HT1080 (cell line): ENCODE measurements at regions not wholly inside any gene's neighbourhood (a gene's known extent, or its start where the extent isn't known, plus 50 kb on each side); places are given as distances from the start of the nearest gene placed in this dataset.

Source experiments
- DNase-seq: peaks from one replicate; pipeline ENCODE4 v3.0.0-alpha.2; 2015; ENCODE audit warnings: low read depth

GRCh38 chr5:28265877-28266276, 1227.5 kb upstream of the CDH9 start:
- no peak for DNase-seq

DNA sequence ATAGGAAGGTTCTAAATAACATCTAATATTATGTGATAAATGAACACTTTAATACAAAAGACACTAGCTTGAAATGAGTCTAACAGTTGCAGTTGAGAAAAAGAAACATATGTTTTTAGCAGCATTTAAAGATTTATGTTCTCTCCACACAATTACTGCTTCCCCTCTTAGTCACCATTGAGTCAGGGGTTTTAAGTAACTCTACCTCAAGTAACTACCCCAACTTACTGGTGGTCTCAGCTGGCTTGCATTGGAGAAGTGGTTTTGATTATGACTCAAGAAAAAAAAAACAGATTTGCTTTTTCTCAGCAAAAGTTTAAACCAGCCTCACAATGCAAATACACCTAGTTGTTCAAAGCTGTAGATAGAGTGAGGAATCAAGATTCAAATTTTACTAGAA, 1216.5 kb upstream of the CDH9 start:
- DNase-seq: peak; percentile 58

- DNase-seq: no peak
Measured at GRCh38 chr5:28253431-28253830, 1215.0 kb upstream of the CDH9 start.

DNA sequence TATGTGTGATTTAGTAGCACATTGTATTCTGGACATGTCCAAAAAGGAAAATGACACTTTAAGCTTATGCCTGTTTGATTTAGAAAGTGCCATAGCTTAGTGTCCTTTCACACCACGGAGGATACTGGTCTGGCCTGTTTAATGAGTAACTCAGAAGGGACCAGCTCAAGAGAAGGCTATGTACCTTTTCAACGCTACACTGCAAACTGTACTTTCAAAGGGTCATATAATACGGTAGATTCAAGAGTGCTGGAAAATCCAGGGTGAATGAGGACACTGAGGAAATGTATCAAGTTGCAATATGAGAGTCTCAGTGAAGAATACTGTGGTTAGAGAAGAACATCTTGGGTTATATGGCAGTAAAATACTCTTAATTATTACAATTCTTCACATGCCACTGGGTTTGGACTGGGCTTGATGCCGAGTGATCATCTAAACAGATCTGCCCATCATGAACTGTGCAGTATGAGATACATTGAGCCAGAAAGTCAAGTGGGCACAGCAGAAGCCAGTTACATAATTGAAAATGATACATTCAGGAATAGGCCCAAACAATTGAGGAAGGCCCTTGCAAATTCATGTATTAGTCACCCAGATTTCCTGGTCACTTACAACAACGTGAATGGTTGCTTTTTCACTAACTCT, 1211.5 kb upstream of the CDH9 start:
- peak; percentile 13 for DNase-seq

GRCh38 chr5:28234356-28234968, 1196.1 kb upstream of the CDH9 start:
- DNase-seq: peak; percentile 56

DNA sequence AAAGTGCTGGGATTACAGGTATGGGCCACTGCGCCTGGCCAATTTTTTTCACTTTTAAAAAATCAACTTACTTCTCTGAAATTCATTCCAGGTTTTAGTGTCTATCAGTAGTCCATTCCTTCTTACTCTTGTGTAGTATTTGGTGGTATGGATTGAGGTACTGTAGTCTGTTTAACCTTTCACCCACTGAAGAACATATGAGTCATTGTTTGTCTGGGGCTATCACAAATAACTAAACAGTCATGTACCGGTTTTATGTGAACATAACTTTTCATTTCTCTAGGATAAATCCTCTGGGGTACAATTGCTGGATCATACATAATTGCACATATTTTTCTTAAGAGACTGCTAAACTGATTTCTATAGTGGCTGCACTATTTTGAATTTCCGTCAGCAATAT, 1188.0 kb upstream of the CDH9 start:
- no peak for DNase-seq

DNA sequence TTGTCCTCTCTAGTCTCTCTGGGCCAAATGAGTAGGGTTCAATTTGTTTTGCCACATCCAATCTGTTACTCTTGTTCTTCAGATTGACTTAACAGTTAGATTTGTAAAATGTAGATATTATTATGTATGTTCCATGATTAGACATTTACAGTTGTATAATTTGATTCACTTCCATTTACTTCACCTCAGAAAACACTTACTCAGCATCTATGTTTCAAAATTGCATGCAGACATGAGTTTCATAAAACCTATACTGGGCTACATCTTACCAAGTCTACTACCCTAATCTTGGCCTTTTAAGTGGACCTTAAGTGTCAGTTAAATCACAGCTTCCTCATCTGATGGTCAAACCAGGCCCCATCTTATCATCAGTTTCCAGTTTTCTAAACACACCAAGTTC, 1181.2 kb upstream of the CDH9 start:
- DNase-seq: no peak

- no peak for DNase-seq
Measured at GRCh38 chr5:28217695-28218094, 1179.3 kb upstream of the CDH9 start.

- peak; percentile 26 for DNase-seq
Measured at GRCh38 chr5:28216939-28217360, 1178.6 kb upstream of the CDH9 start.

DNA sequence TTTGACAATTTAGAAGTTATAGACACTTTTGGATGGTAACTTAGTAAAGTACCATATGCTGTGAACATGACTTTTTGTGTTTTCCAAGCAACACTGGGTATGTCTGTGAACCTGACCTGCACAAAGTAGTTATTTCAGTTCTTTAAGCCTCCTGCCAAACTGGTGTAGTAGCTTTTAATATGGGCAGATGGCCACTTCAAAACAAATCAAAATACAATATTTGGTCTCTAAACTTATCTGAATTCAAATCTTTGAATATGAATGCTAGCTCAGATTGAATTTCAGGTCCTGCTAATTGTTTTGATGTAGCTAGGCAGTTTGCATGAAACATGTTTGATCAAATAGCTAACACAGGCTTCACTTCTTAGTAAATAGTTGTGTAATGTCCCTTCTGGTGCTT, 1176.7 kb upstream of the CDH9 start:
- DNase-seq: no peak

GRCh38 chr5:28214292-28214691, 1175.9 kb upstream of the CDH9 start:
- no peak for DNase-seq

DNA sequence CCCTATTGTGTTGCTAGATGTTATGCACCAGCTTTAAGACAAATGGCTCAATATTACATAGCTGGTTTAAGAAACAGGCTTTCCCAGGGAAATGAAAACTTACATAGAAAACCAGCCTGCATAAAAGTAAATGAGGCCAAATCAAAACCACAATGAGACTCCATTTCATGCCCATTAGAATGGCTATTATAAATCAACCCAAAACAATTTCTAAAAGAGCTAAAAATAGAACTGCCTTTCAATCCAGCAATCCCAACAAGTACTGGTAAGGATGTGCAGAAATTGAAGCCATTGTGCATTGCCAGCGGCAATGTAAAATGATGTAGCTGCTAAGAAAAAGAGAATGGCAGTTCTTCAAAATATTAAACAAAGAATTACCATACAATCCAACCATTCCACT, 1170.0 kb upstream of the CDH9 start:
- no peak for DNase-seq

DNA sequence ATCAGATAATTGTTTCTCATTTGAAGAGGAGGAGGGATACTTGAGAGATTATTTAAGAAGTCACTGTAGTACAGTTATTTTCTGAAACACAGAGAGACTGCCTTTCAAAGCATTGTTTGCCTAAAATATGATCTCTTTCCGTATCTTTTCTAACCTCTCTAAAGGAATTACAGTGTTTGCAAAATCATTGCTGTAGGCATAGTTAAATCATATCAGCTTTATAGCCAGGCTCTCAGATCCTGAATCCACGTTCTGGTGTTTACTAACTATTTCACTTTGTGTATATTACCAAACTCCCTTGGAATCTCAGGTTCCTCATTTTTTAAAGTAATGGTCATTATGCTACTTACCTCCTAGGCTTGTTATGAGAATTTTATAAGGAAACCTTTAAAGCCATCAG, 1151.6 kb upstream of the CDH9 start:
- no peak for DNase-seq

- no peak for DNase-seq
Measured at GRCh38 chr5:28174691-28175090, 1136.3 kb upstream of the CDH9 start.

- DNase-seq: peak; percentile 45
Measured at GRCh38 chr5:28165096-28165495, 1126.7 kb upstream of the CDH9 start.

- DNase-seq: no peak
Measured at GRCh38 chr5:28164568-28164967, 1126.2 kb upstream of the CDH9 start.

DNA sequence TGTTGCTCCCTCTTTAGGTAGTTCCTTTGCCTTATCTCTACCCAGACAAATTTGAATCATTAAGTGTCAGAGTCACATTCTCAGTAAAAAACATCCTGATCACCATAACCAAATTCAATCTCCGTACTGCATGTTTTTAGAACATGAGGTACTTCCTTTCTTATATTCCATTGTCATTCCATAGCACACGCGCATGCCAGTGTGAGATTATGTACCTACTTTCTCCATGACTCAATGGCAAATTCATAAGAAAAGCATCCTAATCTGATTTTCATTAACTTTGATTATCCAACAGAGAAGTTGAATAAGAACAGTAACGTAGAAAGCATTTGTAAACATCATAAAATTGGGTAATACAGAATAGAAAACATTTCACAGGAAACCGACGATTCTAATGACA, 1118.6 kb upstream of the CDH9 start:
- DNase-seq: no peak

- no peak for DNase-seq
Measured at GRCh38 chr5:28143519-28143918, 1105.1 kb upstream of the CDH9 start.

GRCh38 chr5:28132151-28132550, 1093.8 kb upstream of the CDH9 start:
- no peak for DNase-seq

DNA sequence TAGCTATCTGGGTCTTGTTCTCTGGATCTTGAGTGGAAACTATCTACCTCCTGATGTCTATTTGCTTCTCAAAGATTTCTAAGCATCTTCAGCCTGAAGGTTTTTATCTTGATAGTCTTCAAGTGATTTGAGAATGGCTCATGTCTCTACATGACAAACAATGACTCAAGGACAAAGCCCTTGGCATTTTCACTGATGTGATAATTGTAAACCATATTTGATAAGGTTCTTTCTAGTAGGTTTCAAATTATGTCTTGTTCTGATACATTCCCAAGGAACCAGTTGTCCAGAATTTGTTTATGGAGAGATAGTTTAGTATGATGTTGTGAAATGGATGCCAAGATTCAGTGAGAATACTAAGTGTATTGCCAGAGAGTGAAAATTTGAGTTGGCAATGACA, 1079.3 kb upstream of the CDH9 start:
- no peak for DNase-seq

DNA sequence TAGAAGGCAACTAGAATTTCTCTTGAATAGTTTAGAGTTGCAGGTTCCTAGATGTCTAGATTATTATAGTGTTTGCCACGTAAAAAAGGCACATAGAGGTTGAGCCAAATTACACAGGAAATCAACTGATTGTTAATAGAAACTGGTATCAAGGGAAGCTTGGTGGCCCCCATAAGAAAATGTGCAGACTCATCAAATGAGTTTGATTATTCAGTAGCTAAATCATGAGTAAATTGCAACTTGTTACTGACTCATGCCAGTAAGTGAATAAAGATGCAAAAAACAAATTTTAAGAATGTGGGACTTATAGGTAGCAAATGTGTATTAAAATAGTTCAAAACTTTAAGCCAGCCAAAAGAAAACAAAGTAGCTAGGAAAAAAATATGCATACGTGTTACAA, 1078.9 kb upstream of the CDH9 start:
- DNase-seq: no peak

- no peak for DNase-seq
Measured at GRCh38 chr5:28110781-28111180, 1072.4 kb upstream of the CDH9 start.

- no peak for DNase-seq
Measured at GRCh38 chr5:28104080-28104479, 1065.7 kb upstream of the CDH9 start.

- no peak for DNase-seq
Measured at GRCh38 chr5:28084069-28084468, 1045.7 kb upstream of the CDH9 start.
